H1 (cell line): ENCODE measurements at regions not wholly inside any gene's neighbourhood (a gene's known extent, or its start where the extent isn't known, plus 50 kb on each side); places are given as distances from the start of the nearest gene placed in this dataset.

Experiments used
- BRCA1 ChIP-seq: IDR thresholded peaks from 2 replicates; pipeline ENCODE4 v1.6.1; 2012; ENCODE audit warnings: low read depth, low read length, improper control_type of control experiment
- CEBPB ChIP-seq: IDR thresholded peaks from 2 replicates; pipeline ENCODE4 v1.6.1; 2012; ENCODE audit warnings: low read depth, low read length
- CHD1 ChIP-seq: IDR thresholded peaks from 2 replicates; pipeline ENCODE4 v1.6.1; 2012; ENCODE audit warnings: low read depth, low read length, improper control_type of control experiment
- FOSL1 ChIP-seq: IDR thresholded peaks from 2 replicates; pipeline ENCODE4 v1.6.1; 2011; ENCODE audit warnings: mild to moderate bottlenecking, low read depth, low read length, moderate library complexity; ENCODE audit not compliant: insufficient read depth
- JUND ChIP-seq: IDR thresholded peaks from 2 replicates; pipeline ENCODE4 v1.6.1; 2011; ENCODE audit warnings: mild to moderate bottlenecking, improper control_type of control experiment, low read length
- KDM4A ChIP-seq: IDR thresholded peaks from one replicate; pipeline ENCODE4 v1.7.1; 2012; ENCODE audit warnings: low read depth, mild to moderate bottlenecking, moderate library complexity, low read length, inconsistent platforms; ENCODE audit not compliant: severe bottlenecking
- RNF2 ChIP-seq: fragments of 200-900, 300-1000 bp; sonication (generic); IDR thresholded peaks from 2 replicates; pipeline ENCODE4 v1.7.1; 2016; ENCODE audit warnings: borderline replicate concordance, low read depth, mild to moderate bottlenecking, antibody characterized with exemption, low read length; ENCODE audit not compliant: poor library complexity, severe bottlenecking; ENCODE audit errors: missing control alignments
- TF ChIP-seq, protein P1 (sequence below): fragments of 300-600 bp; sonication (generic); IDR thresholded peaks from 2 replicates; pipeline ENCODE4 v1.7.1; 2012; ENCODE audit warnings: low read length, moderate library complexity, mild to moderate bottlenecking, inconsistent platforms; ENCODE audit not compliant: insufficient replicate concordance

DNA sequence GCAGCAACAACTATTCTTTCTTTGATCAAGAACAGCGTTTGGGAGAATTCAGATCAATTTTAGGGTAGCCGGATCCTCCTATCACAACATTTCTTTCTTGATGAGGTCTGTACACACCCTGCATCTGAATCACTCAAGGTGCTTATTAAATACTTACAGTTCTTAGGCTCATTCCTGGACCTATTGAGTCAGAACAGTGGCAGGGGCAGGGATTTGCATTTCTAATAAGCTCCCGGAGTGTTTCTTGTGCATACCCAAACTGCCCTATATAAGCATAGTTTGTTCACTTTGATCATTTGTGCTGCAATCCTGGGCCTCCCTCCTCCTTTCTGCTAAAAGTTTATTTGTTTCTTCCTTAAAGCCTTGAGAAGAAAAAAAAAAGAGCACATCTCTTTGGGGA lies 80.5 kb upstream of the RPH3A start (continued):
- TF ChIP-seq, protein P1, sequence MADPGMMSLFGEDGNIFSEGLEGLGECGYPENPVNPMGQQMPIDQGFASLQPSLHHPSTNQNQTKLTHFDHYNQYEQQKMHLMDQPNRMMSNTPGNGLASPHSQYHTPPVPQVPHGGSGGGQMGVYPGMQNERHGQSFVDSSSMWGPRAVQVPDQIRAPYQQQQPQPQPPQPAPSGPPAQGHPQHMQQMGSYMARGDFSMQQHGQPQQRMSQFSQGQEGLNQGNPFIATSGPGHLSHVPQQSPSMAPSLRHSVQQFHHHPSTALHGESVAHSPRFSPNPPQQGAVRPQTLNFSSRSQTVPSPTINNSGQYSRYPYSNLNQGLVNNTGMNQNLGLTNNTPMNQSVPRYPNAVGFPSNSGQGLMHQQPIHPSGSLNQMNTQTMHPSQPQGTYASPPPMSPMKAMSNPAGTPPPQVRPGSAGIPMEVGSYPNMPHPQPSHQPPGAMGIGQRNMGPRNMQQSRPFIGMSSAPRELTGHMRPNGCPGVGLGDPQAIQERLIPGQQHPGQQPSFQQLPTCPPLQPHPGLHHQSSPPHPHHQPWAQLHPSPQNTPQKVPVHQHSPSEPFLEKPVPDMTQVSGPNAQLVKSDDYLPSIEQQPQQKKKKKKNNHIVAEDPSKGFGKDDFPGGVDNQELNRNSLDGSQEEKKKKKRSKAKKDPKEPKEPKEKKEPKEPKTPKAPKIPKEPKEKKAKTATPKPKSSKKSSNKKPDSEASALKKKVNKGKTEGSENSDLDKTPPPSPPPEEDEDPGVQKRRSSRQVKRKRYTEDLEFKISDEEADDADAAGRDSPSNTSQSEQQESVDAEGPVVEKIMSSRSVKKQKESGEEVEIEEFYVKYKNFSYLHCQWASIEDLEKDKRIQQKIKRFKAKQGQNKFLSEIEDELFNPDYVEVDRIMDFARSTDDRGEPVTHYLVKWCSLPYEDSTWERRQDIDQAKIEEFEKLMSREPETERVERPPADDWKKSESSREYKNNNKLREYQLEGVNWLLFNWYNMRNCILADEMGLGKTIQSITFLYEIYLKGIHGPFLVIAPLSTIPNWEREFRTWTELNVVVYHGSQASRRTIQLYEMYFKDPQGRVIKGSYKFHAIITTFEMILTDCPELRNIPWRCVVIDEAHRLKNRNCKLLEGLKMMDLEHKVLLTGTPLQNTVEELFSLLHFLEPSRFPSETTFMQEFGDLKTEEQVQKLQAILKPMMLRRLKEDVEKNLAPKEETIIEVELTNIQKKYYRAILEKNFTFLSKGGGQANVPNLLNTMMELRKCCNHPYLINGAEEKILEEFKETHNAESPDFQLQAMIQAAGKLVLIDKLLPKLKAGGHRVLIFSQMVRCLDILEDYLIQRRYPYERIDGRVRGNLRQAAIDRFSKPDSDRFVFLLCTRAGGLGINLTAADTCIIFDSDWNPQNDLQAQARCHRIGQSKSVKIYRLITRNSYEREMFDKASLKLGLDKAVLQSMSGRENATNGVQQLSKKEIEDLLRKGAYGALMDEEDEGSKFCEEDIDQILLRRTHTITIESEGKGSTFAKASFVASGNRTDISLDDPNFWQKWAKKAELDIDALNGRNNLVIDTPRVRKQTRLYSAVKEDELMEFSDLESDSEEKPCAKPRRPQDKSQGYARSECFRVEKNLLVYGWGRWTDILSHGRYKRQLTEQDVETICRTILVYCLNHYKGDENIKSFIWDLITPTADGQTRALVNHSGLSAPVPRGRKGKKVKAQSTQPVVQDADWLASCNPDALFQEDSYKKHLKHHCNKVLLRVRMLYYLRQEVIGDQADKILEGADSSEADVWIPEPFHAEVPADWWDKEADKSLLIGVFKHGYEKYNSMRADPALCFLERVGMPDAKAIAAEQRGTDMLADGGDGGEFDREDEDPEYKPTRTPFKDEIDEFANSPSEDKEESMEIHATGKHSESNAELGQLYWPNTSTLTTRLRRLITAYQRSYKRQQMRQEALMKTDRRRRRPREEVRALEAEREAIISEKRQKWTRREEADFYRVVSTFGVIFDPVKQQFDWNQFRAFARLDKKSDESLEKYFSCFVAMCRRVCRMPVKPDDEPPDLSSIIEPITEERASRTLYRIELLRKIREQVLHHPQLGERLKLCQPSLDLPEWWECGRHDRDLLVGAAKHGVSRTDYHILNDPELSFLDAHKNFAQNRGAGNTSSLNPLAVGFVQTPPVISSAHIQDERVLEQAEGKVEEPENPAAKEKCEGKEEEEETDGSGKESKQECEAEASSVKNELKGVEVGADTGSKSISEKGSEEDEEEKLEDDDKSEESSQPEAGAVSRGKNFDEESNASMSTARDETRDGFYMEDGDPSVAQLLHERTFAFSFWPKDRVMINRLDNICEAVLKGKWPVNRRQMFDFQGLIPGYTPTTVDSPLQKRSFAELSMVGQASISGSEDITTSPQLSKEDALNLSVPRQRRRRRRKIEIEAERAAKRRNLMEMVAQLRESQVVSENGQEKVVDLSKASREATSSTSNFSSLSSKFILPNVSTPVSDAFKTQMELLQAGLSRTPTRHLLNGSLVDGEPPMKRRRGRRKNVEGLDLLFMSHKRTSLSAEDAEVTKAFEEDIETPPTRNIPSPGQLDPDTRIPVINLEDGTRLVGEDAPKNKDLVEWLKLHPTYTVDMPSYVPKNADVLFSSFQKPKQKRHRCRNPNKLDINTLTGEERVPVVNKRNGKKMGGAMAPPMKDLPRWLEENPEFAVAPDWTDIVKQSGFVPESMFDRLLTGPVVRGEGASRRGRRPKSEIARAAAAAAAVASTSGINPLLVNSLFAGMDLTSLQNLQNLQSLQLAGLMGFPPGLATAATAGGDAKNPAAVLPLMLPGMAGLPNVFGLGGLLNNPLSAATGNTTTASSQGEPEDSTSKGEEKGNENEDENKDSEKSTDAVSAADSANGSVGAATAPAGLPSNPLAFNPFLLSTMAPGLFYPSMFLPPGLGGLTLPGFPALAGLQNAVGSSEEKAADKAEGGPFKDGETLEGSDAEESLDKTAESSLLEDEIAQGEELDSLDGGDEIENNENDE: no peak
- TF ChIP-seq RNF2: no peak
- no peak for TF ChIP-seq KDM4A
- TF ChIP-seq BRCA1: no peak
- TF ChIP-seq CHD1: no peak
- TF ChIP-seq JUND: no peak
- no peak for TF ChIP-seq FOSL1
- no peak for TF ChIP-seq CEBPB
- TF ChIP-seq, all 59 proteins: peak for 0
